A673 (cell line): ENCODE measurements at regions not wholly inside any gene's neighbourhood (a gene's known extent, or its start where the extent isn't known, plus 50 kb on each side); places are given as distances from the start of the nearest gene placed in this dataset.

Source experiments
- BruUV-seq: library from RNA; stranded (reverse); fragments of 400-500 nt; replicated peaks from 2 replicates; lab custom pipeline; 2021; lab: Mats Ljungman, UMichigan
- CTCF ChIA-PET: fragments of 300-600 bp; sonication (Branson Sonifier 250); formaldehyde crosslinking; loops from one replicate; lab custom pipeline; 2022; ENCODE audit warnings: antibody characterized with exemption; lab: Charles Lee
- POLR2A ChIA-PET: fragments of 300-600 bp; sonication (Branson Sonifier 250); formaldehyde crosslinking; loops from one replicate; lab custom pipeline; 2022; ENCODE audit warnings: antibody characterized with exemption; ENCODE audit not compliant: low non-redundant PET; lab: Charles Lee
- DNase-seq: peaks from one replicate; pipeline ENCODE4 v3.0.0-alpha.2; 2015; ENCODE audit warnings: low spot score
- H3K27ac ChIP-seq: fragments of 200-600 bp; sonication (generic); 2 replicates; pipeline ENCODE4 v1.5.1; 2016; ENCODE audit warnings: mixed run types, low read depth, mild to moderate bottlenecking, mixed read lengths, antibody characterized with exemption, low read length; ENCODE audit not compliant: poor library complexity, severe bottlenecking
- H3K27me3 ChIP-seq: fragments of 200-600 bp; sonication (generic); replicated peaks from 2 replicates; pipeline ENCODE4 v1.6.1; 2017; ENCODE audit warnings: mixed run types, low read depth, mild to moderate bottlenecking, mixed read lengths, antibody characterized with exemption, low read length; ENCODE audit not compliant: insufficient read depth, poor library complexity
- H3K36me3 ChIP-seq: fragments of 200-600 bp; sonication (generic); 2 replicates; pipeline ENCODE4 v1.6.1; 2016; ENCODE audit warnings: mixed run types, mild to moderate bottlenecking, mixed read lengths, antibody characterized with exemption, low read length; ENCODE audit not compliant: insufficient read depth, poor library complexity, severe bottlenecking
- H3K4me1 ChIP-seq: fragments of 200-600 bp; sonication (generic); 2 replicates; pipeline ENCODE4 v1.6.1; 2017; ENCODE audit warnings: mixed run types, mild to moderate bottlenecking, mixed read lengths, antibody characterized with exemption, low read length; ENCODE audit not compliant: insufficient read depth, poor library complexity, severe bottlenecking
- H3K4me3 ChIP-seq: fragments of 200-600 bp; sonication (generic); 2 replicates; pipeline ENCODE4 v1.5.1; 2016; ENCODE audit warnings: low read depth, mixed run types, mild to moderate bottlenecking, mixed read lengths, low read length; ENCODE audit not compliant: poor library complexity, severe bottlenecking
- H3K9me3 ChIP-seq: fragments of 200-600 bp; sonication (generic); 2 replicates; pipeline ENCODE4 v1.6.1; 2016; ENCODE audit warnings: mixed run types, low read depth, mild to moderate bottlenecking, mixed read lengths, antibody characterized with exemption, low read length; ENCODE audit not compliant: poor library complexity, severe bottlenecking
- CTCF ChIP-seq: fragments of 300-800, 200-600 bp; sonication (generic); conservative IDR thresholded peaks from 2 replicates; pipeline ENCODE4 v1.5.1; 2017; ENCODE audit warnings: low read depth, mild to moderate bottlenecking, antibody characterized with exemption, low read length, moderate library complexity, mixed read lengths
- EZH2 ChIP-seq: fragments of 200-600 bp; sonication (generic); IDR thresholded peaks from 2 replicates; pipeline ENCODE4 v1.6.1; 2017; ENCODE audit warnings: borderline replicate concordance, low read depth, mild to moderate bottlenecking, mixed read lengths, antibody characterized with exemption, low read length; ENCODE audit not compliant: poor library complexity, severe bottlenecking
- intact Hi-C: fragments of 100-400 bp; cut with micrococcal nuclease; formaldehyde crosslinking; loops from one replicate; pipeline ENCODE4 v1.10.0; 2022; ENCODE audit not compliant: unreplicated experiment

- no TSS peak for BruUV-seq
- TF ChIP-seq CTCF (no peak), EZH2 (no peak)
- DNase-seq = no peak
- POLR2A ChIA-PET = no interaction called here
- intact Hi-C loops = no loop called here
- no peaks in the 10 kb centered on the region for H3K36me3 ChIP-seq
- H3K4me1 ChIP-seq = no peaks in the 10 kb centered on the region
- CTCF ChIA-PET = no interaction called here
- no peak overlapping the region for H3K27ac ChIP-seq
- peaks cover 6% of the 10 kb centered on the region for H3K9me3 ChIP-seq
- no peaks in the 10 kb centered on the region for H3K27me3 ChIP-seq
- no peak overlapping the region for H3K4me3 ChIP-seq
Observed at GRCh38 chr21:23463365-23463764, 2143.9 kb downstream of the MRPL39 start.

GRCh38 chr21:23455676-23456075, 2151.6 kb downstream of the MRPL39 start:
- H3K36me3 ChIP-seq = no peaks in the 10 kb centered on the region
- no peaks in the 10 kb centered on the region for H3K9me3 ChIP-seq
- no peaks in the 10 kb centered on the region for H3K4me1 ChIP-seq
- intact Hi-C loops = no loop called here
- no TSS peak for BruUV-seq
- POLR2A ChIA-PET = no interaction called here
- H3K4me3 ChIP-seq = no peak overlapping the region
- no peak overlapping the region for H3K27ac ChIP-seq
- DNase-seq = no peak
- TF ChIP-seq CTCF (no peak), EZH2 (no peak)
- H3K27me3 ChIP-seq = no peaks in the 10 kb centered on the region
- CTCF ChIA-PET = no interaction called here

- ChIA-PET CTCF (no interaction called here), POLR2A (no interaction called here)
- intact Hi-C loops = no loop called here
Observed at GRCh38 chr21:23452384-23453083, 2154.7 kb downstream of the MRPL39 start.

More at GRCh38 chr21:23452384-23453083, 2154.7 kb downstream of the MRPL39 start:
- Histone ChIP-seq H3K4me3 (no peak overlapping the region), H3K27me3 (no peaks in the 10 kb centered on the region), H3K9me3 (no peaks in the 10 kb centered on the region), H3K4me1 (no peaks in the 10 kb centered on the region), H3K27ac (no peak overlapping the region), H3K36me3 (no peaks in the 10 kb centered on the region)
- BruUV-seq = no TSS peak
- peak; percentile 36 for DNase-seq
- TF ChIP-seq EZH2 (no peak), CTCF (peak; percentile 45)
